GM12873 (cell line): ENCODE measurements at regions not wholly inside any gene's neighbourhood (a gene's known extent, or its start where the extent isn't known, plus 50 kb on each side); places are given as distances from the start of the nearest gene placed in this dataset.

Experiments
- TF ChIP-seq, protein P1 (sequence below): IDR thresholded peaks from 2 replicates; pipeline ENCODE4 v1.5.1; 2012; ENCODE audit warnings: low read depth, mild to moderate bottlenecking, moderate library complexity, low read length, control low read depth; ENCODE audit not compliant: insufficient read depth; ENCODE audit errors: missing control alignments

DNA sequence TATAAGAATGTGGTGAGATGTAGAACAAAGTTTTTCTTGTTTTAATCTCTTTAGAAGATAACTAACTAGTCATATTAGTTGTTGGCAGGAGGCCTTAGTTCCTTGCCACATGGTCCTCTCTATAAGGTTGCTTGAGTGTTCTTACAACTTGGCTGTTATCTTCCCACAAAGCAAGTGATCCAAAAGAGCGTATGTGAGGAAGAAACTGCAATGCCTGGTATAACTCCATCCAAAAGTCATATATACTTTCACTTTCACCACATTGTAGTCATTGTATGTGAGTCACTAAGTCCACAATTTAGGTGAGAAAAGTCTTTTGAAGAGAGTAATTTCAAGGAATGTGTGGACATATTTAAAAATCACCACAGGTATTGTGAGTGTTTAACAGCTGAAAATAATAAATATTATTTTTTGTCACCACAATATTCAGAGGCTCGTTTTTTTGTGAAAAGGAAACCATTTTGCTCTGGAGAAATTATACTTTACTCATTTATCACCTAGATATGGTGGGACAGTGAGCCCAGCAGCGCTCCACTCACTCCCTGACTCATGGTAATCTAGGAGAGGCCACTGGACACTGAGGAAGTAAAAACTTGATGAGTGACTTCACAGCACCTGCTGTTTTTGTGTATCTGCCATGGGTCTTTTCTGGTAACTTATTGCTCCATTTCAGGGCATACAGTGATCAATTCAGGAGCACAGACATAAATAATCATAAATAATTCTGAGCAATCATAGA, 369.4 kb upstream of the NDST3 start:
- TF ChIP-seq, protein P1, sequence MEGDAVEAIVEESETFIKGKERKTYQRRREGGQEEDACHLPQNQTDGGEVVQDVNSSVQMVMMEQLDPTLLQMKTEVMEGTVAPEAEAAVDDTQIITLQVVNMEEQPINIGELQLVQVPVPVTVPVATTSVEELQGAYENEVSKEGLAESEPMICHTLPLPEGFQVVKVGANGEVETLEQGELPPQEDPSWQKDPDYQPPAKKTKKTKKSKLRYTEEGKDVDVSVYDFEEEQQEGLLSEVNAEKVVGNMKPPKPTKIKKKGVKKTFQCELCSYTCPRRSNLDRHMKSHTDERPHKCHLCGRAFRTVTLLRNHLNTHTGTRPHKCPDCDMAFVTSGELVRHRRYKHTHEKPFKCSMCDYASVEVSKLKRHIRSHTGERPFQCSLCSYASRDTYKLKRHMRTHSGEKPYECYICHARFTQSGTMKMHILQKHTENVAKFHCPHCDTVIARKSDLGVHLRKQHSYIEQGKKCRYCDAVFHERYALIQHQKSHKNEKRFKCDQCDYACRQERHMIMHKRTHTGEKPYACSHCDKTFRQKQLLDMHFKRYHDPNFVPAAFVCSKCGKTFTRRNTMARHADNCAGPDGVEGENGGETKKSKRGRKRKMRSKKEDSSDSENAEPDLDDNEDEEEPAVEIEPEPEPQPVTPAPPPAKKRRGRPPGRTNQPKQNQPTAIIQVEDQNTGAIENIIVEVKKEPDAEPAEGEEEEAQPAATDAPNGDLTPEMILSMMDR = no peak

DNA sequence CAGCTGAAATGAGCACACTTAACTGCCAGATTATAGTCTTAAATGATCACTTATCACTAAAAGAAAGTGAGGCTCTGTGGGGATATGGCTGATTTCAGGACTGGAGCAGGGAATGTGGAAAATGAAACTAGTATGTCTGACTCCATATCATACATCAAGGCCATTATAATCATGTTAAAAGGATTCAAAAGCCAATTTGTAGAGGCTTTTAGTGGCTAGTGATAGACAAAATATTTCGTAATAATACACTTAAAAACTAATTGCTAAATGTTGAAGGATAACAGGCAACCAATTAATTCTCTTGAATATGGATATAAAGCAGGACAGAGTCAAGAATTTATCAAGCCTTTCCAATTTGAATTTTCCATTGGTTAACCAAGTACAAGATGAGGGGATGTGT, 358.1 kb upstream of the NDST3 start:
- TF ChIP-seq, protein P1 = no peak

GRCh38 chr4:117678861-117679260, 355.4 kb upstream of the NDST3 start:
- TF ChIP-seq, protein P1 = no peak

GRCh38 chr4:117691572-117692351, 342.5 kb upstream of the NDST3 start:
- TF ChIP-seq, protein P1 = no peak

DNA sequence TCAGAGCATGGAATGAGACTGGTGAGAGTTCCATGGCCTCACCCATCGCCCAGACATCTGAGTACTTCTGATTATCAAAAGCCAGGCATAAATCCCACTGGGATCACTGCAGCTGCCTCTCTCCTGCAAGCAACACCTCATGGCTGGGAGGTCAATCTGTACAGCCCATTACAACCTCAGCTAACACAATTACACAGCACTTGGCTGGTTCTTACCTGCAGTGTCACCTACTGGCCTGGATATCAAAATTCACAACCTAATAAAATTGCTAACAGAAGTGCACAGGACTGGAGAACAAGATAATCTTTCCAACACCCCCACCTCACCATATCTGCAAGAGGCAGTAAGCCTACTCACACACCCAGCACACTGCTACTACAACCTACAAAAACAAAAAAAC, 341.7 kb upstream of the NDST3 start:
- TF ChIP-seq, protein P1 = no peak

DNA sequence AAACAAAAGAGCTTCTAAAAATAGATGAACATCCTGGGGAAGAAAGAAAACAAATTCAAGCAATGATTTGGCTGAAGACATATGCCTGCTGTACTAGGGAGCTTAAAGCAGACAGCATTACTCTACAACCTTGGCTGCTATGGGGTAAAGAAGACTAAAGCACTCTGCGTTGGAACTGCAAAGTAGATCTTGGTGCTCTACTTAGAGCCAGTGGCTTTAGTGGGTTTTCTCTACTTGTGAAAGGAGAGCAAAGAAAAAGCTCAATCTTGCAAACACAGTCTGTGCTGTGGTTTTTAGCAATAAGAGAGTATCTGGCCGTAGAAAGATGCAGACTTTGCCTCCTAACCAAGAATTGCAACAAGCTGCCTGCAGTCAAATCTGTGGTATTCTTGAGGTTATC, 334.7 kb upstream of the NDST3 start:
- TF ChIP-seq, protein P1 = no peak

DNA sequence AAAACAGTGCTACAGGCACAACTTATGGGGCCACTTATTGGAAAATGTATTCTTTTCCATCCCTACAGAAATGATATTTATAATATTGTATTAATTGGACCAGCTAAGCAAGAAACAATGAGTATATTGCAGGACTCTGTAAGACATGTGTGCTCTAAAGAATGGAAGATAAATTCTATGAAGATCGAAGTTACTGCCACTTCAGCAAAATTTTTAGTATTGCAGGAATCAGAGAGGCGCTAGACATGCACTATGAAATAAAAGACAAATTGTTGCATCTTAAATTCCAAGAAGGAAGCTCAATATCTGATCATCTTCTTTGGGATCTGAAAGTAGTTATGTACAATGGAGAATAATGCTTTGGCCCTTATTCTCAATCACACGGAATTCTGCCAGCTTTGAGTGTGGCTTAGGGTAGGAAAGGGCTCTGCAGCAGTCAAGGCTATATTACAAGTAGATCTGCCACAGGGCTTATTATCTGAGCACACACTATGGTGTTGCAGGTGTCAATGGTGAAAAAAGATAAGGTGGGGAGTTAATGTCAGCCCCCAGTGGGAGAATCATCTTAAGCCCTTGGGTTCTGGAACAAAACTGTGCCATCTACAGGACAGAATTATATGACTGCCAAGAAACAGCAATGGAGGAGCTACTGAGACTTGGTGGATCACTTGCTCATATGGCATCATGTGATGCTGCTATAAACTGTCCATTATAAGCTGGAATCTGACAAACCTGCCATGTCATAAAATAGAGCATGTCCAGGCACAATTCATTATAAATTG, 334.0 kb upstream of the NDST3 start:
- TF ChIP-seq, protein P1 = peak; percentile 47
